NCI-H1930 (cell line): ENCODE measurements at regions not wholly inside any gene's neighbourhood (a gene's known extent, or its start where the extent isn't known, plus 50 kb on each side); places are given as distances from the start of the nearest gene placed in this dataset.
"Not testable (repeated sequence)": the region's sequence is repeated elsewhere in the genome, so short reads cannot be mapped to it uniquely, and the experiment has no call there.

Experiments used
- DNase-seq, 2 experiments: peaks; one replicate each; lab custom pipeline; 2025; lab: John Stamatoyannopoulos, UW

- DNase-seq: not testable (repeated sequence)
These were observed 56.1 kb upstream of the ERV3-1 start for GRCh38 chr7:65062566-65062965.

GRCh38 chr7:65059247-65059646 lies 52.8 kb upstream of the ERV3-1 start:
- DNase-seq: not testable (repeated sequence)
